OCI-LY1 (cell line): ENCODE measurements at regions not wholly inside any gene's neighbourhood (a gene's known extent, or its start where the extent isn't known, plus 50 kb on each side); places are given as distances from the start of the nearest gene placed in this dataset.

Experiments
- EZH2 ChIP-seq: fragments of 200-600 bp; sonication (generic), shearing (Covaris generic); IDR thresholded peaks from 2 replicates; pipeline ENCODE4 v1.8.0; 2017; ENCODE audit warnings: borderline replicate concordance, mixed run types, mild to moderate bottlenecking, antibody characterized with exemption, low read length, moderate library complexity, mixed read lengths
- TF ChIP-seq, protein P1 (sequence below): fragments of 200-600 bp; sonication (generic), shearing (Covaris generic); IDR thresholded peaks from 2 replicates; pipeline ENCODE4 v1.5.1; 2017; ENCODE audit warnings: mild to moderate bottlenecking, antibody characterized with exemption, low read length, moderate library complexity, mixed read lengths

- TF ChIP-seq, protein P1, sequence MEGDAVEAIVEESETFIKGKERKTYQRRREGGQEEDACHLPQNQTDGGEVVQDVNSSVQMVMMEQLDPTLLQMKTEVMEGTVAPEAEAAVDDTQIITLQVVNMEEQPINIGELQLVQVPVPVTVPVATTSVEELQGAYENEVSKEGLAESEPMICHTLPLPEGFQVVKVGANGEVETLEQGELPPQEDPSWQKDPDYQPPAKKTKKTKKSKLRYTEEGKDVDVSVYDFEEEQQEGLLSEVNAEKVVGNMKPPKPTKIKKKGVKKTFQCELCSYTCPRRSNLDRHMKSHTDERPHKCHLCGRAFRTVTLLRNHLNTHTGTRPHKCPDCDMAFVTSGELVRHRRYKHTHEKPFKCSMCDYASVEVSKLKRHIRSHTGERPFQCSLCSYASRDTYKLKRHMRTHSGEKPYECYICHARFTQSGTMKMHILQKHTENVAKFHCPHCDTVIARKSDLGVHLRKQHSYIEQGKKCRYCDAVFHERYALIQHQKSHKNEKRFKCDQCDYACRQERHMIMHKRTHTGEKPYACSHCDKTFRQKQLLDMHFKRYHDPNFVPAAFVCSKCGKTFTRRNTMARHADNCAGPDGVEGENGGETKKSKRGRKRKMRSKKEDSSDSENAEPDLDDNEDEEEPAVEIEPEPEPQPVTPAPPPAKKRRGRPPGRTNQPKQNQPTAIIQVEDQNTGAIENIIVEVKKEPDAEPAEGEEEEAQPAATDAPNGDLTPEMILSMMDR = no peak
- TF ChIP-seq EZH2 = no peak
Observed at GRCh38 chr12:25889185-25889584, 69.3 kb upstream of the RASSF8 start.
